ENCODE measurements at regions not wholly inside any gene's neighbourhood (a gene's known extent, or its start where the extent isn't known, plus 50 kb on each side); places are given as distances from the start of the nearest gene placed in this dataset.
A peak's percentile ranks its signal among the peaks of the same experiment; 100 is the strongest.

GRCh38 chr3:42022355-42022754 lies 60.5 kb upstream of the ULK4 start:
- no peak for DNase-seq (ENCODE audit: low read depth)
- TF ChIP-seq CTCF (conservative IDR thresholded peaks at IDR 0.05; ENCODE audit: low read length) = no peak
- H3K4me3 ChIP-seq (ENCODE audit: low read length) = no peak overlapping the region

- peak; percentile 68 for DNase-seq (ENCODE audit: low read depth)
- H3K4me3 ChIP-seq (ENCODE audit: low read length) = no peak overlapping the region
- no peak for TF ChIP-seq CTCF (conservative IDR thresholded peaks at IDR 0.05; ENCODE audit: low read length)
These were observed 58.9 kb upstream of the ULK4 start for GRCh38 chr3:42020684-42021307.

GRCh38 chr3:42019953-42020260 lies 58.0 kb upstream of the ULK4 start:
- no peak for DNase-seq (ENCODE audit: low read depth)
- no peak overlapping the region for H3K4me3 ChIP-seq (ENCODE audit: low read length)
- no peak for TF ChIP-seq CTCF (conservative IDR thresholded peaks at IDR 0.05; ENCODE audit: low read length)

GRCh38 chr3:42019144-42019952 lies 57.4 kb upstream of the ULK4 start:
- H3K4me3 ChIP-seq (ENCODE audit: low read length) = no peak overlapping the region
- TF ChIP-seq CTCF (conservative IDR thresholded peaks at IDR 0.05; ENCODE audit: low read length) = no peak
- DNase-seq (ENCODE audit: low read depth) = no peak

- H3K4me3 ChIP-seq (ENCODE audit: low read length) = peak overlapping the region; percentile 89
- DNase-seq (ENCODE audit: low read depth) = peak; percentile 74
- TF ChIP-seq CTCF (conservative IDR thresholded peaks at IDR 0.05; ENCODE audit: low read length) = no peak
These were observed 53.1 kb upstream of the ULK4 start for GRCh38 chr3:42014921-42015533.

- no peak for TF ChIP-seq CTCF (conservative IDR thresholded peaks at IDR 0.05; ENCODE audit: low read length)
- DNase-seq (ENCODE audit: low read depth) = no peak
- peak overlapping the region; percentile 89 for H3K4me3 ChIP-seq (ENCODE audit: low read length)
These were observed 52.6 kb upstream of the ULK4 start for GRCh38 chr3:42014458-42014920.
